HG02943 (cell line): ENCODE measurements at regions not wholly inside any gene's neighbourhood (a gene's known extent, or its start where the extent isn't known, plus 50 kb on each side); places are given as distances from the start of the nearest gene placed in this dataset.
A peak's percentile ranks its signal among the peaks of the same experiment; 100 is the strongest.
"Not testable (repeated sequence)": the region's sequence is repeated elsewhere in the genome, so short reads cannot be mapped to it uniquely, and the experiment has no call there.

Source experiments
- ATAC-seq: cut with Tn5 transposase; IDR thresholded peaks from one replicate; pipeline ENCODE4 v1.9.1; 2021; ENCODE audit warnings: mild to moderate bottlenecking, low read depth, moderate library complexity; ENCODE audit not compliant: unreplicated experiment

GRCh38 chr6:15907220-15907913, 221.5 kb upstream of the MYLIP start:
- ATAC-seq, result not testable (repeated sequence)

- ATAC-seq, result no peak
These were observed 222.4 kb upstream of the MYLIP start for GRCh38 chr6:15906420-15907016.

- no peak for ATAC-seq
These were observed 223.1 kb upstream of the MYLIP start for GRCh38 chr6:15905488-15906419.

- ATAC-seq, result no peak
These were observed 224.1 kb upstream of the MYLIP start for GRCh38 chr6:15904651-15905376.

- ATAC-seq, result peak; percentile 88
These were observed 227.5 kb upstream of the MYLIP start for GRCh38 chr6:15901141-15902115.

GRCh38 chr6:15898693-15899092, 230.2 kb upstream of the MYLIP start:
- no peak for ATAC-seq

- no peak for ATAC-seq
These were observed 231.6 kb upstream of the MYLIP start for GRCh38 chr6:15897063-15897876.

GRCh38 chr6:15894973-15895725, 232.3 kb upstream of the DTNBP1 start:
- ATAC-seq, result no peak

- no peak for ATAC-seq
These were observed 230.9 kb upstream of the DTNBP1 start for GRCh38 chr6:15893556-15894253.

- no peak for ATAC-seq
These were observed 229.5 kb upstream of the DTNBP1 start for GRCh38 chr6:15892369-15892768.

GRCh38 chr6:15888798-15889772, 226.3 kb upstream of the DTNBP1 start:
- no peak for ATAC-seq

GRCh38 chr6:15887491-15888461, 224.9 kb upstream of the DTNBP1 start:
- no peak for ATAC-seq

- ATAC-seq, result no peak
These were observed 222.8 kb upstream of the DTNBP1 start for GRCh38 chr6:15885624-15886023.

GRCh38 chr6:15883593-15883992, 220.8 kb upstream of the DTNBP1 start:
- not testable (repeated sequence) for ATAC-seq

- ATAC-seq, result no peak
These were observed 220.1 kb upstream of the DTNBP1 start for GRCh38 chr6:15882915-15883314.
